Endothelial cell (in vitro differentiated cells): ENCODE measurements at regions not wholly inside any gene's neighbourhood (a gene's known extent, or its start where the extent isn't known, plus 50 kb on each side); places are given as distances from the start of the nearest gene placed in this dataset.

Experiments used
- DNase-seq: peaks from one replicate; pipeline ENCODE4 v3.0.0; 2021; ENCODE audit warnings: low spot score
- H3K27ac Mint-ChIP-seq: one replicate; pipeline ENCODE4 v1.8.0; 2021; ENCODE audit warnings: mixed read lengths, inconsistent platforms; ENCODE audit not compliant: unreplicated experiment
- H3K27me3 Mint-ChIP-seq: one replicate; pipeline ENCODE4 v1.8.0; 2021; ENCODE audit warnings: mild to moderate bottlenecking, moderate library complexity, mixed read lengths, inconsistent platforms; ENCODE audit not compliant: unreplicated experiment
- H3K36me3 Mint-ChIP-seq: one replicate; pipeline ENCODE4 v1.8.0; 2021; ENCODE audit warnings: mild to moderate bottlenecking, low read depth, mixed read lengths, inconsistent platforms; ENCODE audit not compliant: unreplicated experiment
- H3K4me1 Mint-ChIP-seq: one replicate; pipeline ENCODE4 v1.8.0; 2021; ENCODE audit warnings: mild to moderate bottlenecking, mixed read lengths, inconsistent platforms; ENCODE audit not compliant: unreplicated experiment
- H3K4me3 Mint-ChIP-seq: one replicate; pipeline ENCODE4 v1.8.0; 2021; ENCODE audit warnings: mild to moderate bottlenecking, mixed read lengths, inconsistent platforms; ENCODE audit not compliant: unreplicated experiment
- H3K9me3 Mint-ChIP-seq: one replicate; pipeline ENCODE4 v1.8.0; 2021; ENCODE audit warnings: mixed read lengths, inconsistent platforms; ENCODE audit not compliant: unreplicated experiment
- CTCF ChIP-seq: fragments of 200-600 bp; sonication (generic); IDR thresholded peaks from one replicate; pipeline ENCODE4 v1.5.0; 2021; ENCODE audit warnings: antibody characterized with exemption; ENCODE audit not compliant: unreplicated experiment

- Mint-ChIP-seq H3K4me3 (no peak overlapping the region), H3K9me3 (peaks cover 7% of the 10 kb centered on the region), H3K27ac (no peak overlapping the region), H3K27me3 (no peaks in the 10 kb centered on the region), H3K4me1 (peaks cover 5% of the 10 kb centered on the region), H3K36me3 (no peaks in the 10 kb centered on the region)
- no peak for TF ChIP-seq CTCF
- no peak for DNase-seq
These were observed 72.5 kb upstream of the ATP2B1 start for GRCh38 chr12:89781156-89781555.

DNA sequence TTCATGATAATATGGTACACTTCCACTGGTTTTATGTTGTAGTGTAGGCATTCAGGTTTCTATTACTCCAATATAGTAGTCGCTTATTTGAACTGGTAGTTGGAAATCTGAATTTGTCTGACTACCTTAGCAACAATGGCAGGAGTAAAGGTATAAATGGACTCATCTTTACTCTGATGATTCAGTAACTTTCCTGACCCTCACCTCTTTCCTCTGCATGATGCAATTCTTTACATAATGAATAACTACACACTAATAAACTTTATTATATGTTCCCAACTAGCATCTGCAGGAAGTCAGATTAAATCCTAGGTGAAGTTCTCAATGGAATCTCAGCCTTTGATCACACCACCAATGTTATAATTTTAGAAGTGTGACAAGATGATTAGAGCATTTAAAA is 70.5 kb upstream of the ATP2B1 start:
- no peaks in the 10 kb centered on the region for H3K36me3 Mint-ChIP-seq

DNA sequence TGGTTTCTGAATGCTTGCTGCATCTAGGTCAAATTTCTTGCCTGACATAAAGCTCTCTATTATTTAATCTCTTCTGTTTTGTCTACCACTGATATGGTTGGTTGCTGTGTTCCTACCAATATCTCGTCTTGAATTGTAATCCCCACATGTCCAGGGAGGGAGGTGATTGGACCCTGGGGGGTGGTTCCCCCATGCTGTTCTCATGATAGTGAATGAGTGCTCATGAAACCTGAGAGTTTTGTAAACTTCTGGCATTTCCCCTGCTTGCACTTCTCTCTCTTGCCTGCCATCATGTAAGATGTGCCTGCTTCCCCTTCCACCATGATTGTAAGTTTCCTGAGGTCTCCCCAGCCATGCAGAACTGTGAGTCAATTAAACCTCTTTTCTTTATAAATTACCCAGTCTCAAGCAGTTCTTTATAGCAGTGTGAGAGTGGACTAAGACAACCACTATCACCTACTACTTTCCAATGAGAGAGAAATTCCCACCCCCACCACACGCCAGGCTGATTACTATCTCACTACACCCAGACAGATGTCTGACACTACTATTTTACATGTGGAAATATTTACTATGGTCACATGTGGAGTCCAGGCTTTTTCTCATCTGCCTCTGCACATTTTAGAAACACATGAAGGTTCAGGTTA is 69.2 kb upstream of the ATP2B1 start:
- Mint-ChIP-seq H3K36me3 (no peaks in the 10 kb centered on the region), H3K4me3 (no peak overlapping the region), H3K27me3 (peaks cover 1% of the 10 kb centered on the region), H3K9me3 (no peaks in the 10 kb centered on the region), H3K27ac (no peak overlapping the region), H3K4me1 (no peaks in the 10 kb centered on the region)
- TF ChIP-seq CTCF: no peak
- no peak for DNase-seq

More for the DNA sequence above, 70.5 kb upstream of the ATP2B1 start:
- Mint-ChIP-seq H3K4me3 (no peak overlapping the region), H3K9me3 (no peaks in the 10 kb centered on the region), H3K27ac (no peak overlapping the region), H3K4me1 (peaks cover 5% of the 10 kb centered on the region), H3K27me3 (peaks cover 1% of the 10 kb centered on the region)
- TF ChIP-seq CTCF: no peak
- no peak for DNase-seq

GRCh38 chr12:89775986-89776365 is 67.3 kb upstream of the ATP2B1 start:
- Mint-ChIP-seq H3K27me3 (peaks cover 1% of the 10 kb centered on the region), H3K4me1 (no peaks in the 10 kb centered on the region), H3K9me3 (no peaks in the 10 kb centered on the region), H3K4me3 (no peak overlapping the region), H3K27ac (no peak overlapping the region), H3K36me3 (no peaks in the 10 kb centered on the region)
- TF ChIP-seq CTCF: no peak
- DNase-seq: no peak

DNA sequence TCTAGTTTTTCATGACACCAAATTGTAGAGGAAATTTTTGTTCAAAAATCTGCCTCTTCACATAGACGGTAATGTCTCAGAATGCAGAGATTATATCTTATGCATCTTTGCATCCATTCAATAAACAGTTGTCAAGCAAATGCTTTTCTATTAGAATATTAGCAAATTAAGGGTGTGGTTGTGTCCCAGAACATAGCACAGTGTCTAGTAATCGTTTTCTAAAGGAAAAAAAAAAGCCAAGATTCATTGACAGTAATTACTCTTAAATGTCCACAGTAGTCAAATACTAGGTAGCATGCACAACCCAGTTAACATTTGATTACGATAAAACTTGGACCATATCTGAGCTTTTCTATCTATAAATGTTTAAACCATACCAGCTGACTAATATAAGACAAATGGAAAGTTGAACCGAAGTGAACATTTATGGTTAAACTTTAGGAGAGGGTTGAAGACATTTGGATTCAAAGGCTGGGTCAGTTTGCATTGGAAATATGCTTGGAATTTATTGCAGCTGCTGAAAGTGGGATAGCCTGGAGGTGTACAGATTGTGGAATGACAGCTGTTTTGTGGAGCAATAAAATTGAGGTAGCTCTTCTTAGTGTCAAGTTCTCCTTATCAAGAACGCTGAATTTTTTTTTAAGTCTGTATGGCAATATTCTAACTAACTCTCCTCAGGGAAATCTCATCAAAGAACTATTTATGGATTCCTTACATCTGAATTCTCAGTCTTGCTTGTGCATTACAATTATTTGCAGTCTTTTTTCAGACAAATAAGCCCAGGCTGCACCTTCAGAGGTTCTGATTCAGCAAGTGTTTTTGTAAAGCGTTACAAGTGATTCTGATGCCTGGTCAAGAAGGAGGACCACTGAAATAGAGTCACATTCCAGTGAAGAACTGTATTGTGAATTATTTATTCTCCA is 66.7 kb upstream of the ATP2B1 start:
- no peak for DNase-seq

More for the DNA sequence above, 66.7 kb upstream of the ATP2B1 start:
- Mint-ChIP-seq H3K36me3 (no peaks in the 10 kb centered on the region), H3K9me3 (no peaks in the 10 kb centered on the region), H3K4me3 (no peak overlapping the region), H3K27ac (no peak overlapping the region), H3K27me3 (peaks cover 1% of the 10 kb centered on the region), H3K4me1 (no peaks in the 10 kb centered on the region)
- no peak for TF ChIP-seq CTCF
